HS-27A (cell line): ENCODE measurements at regions not wholly inside any gene's neighbourhood (a gene's known extent, or its start where the extent isn't known, plus 50 kb on each side); places are given as distances from the start of the nearest gene placed in this dataset.

Source experiments
- DNase-seq: peaks from one replicate; pipeline ENCODE4 v3.0.0-alpha.2; 2012; ENCODE audit warnings: low read depth, missing footprints

- DNase-seq = no peak
Measured at GRCh38 chr12:115758877-115759620, 518.4 kb downstream of the MED13L start.

DNA sequence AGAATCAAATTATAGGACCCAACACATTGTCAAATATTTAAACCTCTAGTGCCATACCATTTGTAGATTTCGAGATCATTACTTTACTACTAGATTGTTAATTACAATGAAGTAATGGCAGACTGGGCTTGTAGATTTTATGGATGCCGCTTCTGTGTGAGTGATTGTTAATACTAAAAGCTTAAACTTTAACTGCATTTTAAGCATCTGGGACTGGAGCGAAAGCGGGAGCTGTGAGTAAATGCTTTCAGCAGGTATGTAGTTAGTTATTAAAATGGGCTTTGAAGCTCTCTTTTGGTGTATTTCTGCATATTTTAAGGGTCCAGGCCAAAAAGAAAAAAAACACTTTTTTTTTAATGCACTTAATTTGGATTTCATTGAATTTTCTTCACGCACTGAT, 519.3 kb downstream of the MED13L start:
- no peak for DNase-seq

GRCh38 chr12:115756804-115757203, 520.7 kb downstream of the MED13L start:
- no peak for DNase-seq

- DNase-seq = no peak
Measured at GRCh38 chr12:115756271-115756670, 521.2 kb downstream of the MED13L start.

- DNase-seq = no peak
Measured at GRCh38 chr12:115755725-115756085, 521.8 kb downstream of the MED13L start.

- no peak for DNase-seq
Measured at GRCh38 chr12:115755061-115755724, 522.3 kb downstream of the MED13L start.

DNA sequence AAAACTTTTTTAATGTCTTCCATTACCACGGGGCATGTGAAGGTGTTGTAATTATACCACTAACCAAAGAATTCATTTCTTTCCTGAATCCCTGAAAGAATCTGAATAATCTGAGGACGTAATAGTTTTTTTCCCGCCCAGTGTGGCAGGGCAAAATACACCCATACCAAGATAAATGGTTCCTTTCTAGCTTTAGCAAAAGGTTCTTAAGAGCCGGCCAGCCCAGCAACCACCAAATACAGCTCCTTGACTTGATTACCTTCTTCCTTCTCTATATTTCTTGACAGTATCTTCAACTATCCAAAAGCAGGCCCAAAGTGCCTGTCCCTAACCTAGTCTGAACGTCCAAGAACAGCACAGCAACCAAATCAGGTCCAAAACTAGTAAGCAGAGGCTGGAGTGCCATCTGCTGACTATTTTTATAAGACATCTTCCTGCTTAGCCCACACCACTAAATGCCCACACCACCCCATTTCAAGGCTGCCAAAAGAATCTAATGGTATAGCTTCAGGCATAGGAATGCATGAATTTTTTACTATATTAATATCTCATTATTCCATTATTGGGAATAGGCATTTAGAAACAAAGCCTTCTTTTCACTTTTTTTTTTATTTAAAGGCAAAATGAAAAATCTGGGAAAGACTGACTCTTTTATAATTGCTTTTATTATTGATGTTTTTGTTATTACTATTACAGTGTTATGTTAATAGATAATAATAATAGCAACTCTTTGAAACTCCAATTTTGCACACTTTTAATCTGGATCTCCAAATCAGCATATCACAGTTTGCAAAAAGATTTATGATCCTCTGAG, 524.4 kb downstream of the MED13L start:
- DNase-seq = no peak

DNA sequence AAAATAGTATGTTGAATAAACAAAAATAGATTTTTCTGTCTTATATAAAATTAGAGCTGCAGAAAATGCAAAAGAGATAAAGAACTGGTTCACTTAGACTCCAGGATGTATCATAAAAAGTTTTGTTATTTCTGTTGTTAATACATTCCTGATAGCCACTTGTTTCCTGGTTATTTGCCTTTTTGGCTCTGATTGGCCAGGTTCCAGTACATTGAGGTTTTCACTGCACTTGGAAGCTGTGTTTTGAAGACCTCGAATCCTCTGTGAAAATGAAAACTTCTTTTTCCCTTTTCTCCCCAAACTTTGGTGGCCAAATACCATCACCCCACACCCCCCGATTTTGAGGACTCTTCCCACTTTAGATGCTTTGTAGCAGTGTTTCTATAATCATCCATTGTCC, 525.3 kb downstream of the MED13L start:
- no peak for DNase-seq

- DNase-seq = no peak
Measured at GRCh38 chr12:115750340-115750739, 527.2 kb downstream of the MED13L start.

GRCh38 chr12:115749071-115749841, 528.2 kb downstream of the MED13L start:
- no peak for DNase-seq

DNA sequence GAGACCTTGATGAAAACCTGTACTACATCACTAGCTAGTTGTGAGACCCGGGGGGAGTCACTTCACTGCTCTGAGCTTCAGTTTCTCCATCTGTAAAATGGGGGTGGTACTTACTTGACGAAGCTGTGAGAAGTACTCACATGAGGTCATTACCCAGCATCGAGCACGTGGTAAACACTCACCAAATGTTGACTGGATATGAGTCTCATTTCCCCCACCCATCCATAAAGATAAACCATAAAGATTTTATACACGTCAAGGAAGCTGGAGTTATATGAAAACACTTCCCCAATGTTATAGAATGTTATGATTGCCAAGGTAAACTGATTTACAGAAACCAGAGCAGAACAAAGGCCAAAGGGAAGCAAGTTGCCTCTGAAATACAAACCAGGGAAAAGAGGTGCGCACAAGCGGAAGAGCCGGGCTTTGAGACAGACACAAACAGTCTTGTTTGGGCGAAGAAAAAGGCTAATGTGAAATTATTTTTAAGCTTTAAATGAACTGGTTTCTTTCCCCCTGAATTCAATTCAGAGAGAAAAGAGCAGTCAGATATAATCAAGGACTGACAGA, 536.8 kb downstream of the MED13L start:
- DNase-seq = no peak

DNA sequence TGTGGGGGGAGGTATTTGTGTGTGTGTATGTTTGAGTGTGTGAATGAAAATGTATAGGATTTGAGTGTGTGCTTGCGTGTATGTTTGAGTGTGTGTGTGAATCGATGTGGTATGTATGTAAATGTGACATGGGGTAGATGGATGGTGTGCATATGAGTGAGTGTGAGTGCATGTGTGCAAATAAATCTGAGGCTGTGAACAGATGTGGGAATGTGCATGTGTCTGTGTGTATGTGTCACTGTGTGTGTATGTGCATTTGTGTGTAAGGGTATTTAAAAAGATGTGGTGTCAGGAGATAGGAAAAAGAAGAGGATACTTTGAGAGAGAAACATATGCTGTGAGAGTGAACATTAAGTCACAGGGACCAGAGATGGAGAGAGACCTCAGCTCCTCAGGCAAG, 539.6 kb downstream of the MED13L start:
- DNase-seq = no peak

DNA sequence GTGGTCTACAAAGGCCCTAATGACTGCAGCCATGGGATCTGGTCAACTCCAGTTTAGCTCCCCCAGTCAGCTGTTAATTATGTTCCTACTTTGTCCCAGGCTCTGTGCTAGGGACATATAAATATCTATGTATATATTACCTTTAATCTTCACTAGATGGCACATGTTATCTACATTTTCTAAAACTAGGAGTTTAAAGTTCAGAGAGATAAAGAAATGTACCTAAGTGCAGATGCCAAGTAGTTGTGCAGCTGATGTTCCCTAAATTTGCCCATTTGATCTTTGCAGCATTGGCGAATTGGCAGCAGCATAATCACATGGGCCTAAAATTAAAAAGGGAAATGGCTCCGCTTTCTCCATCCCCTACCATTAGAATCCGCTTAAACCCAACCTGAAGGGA, 541.1 kb downstream of the MED13L start:
- DNase-seq = no peak

DNA sequence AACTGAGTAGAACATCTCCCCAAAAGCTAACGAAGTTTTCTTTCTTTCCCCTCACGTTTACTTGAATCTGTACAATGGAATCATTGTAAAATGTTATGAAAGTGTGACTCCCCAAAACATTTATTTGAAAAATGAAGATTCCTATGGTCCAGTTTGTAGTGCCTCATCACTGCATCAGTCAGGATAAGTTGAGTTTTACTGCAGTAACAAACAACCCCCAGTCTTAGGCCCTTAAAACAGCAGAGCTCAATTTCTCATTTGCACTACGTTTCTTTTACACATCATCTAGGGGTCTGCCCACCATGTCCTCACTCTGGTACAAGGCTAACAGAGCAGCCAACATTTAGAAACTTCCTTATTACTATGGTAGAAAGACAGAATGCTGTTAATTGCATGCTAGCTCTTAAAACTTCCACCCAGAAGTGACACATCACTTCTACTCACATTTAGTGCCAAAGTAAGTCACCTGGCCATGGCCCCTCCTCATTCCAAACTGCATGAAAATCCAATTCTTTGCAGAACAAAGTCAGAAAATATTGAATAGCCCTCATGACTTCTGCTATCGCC, 546.4 kb downstream of the MED13L start:
- no peak for DNase-seq

DNA sequence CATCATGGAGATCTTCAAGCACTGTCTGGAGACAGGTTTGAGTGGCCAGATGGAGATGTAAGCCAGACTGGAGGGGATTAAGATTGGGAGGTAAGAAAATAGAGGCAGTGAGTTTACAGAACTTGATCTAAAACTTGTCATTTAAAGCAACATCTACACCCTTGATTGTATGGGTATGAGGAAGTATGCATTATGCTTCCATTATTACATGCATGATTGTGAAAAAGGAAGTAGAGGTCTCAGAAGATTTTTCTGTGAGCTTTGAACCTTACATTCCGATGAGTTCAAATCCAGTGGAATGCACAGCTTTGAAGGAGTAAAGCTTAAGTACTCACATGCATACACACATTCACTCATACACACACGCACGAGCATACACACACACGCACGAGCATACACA, 550.8 kb downstream of the MED13L start:
- no peak for DNase-seq

DNA sequence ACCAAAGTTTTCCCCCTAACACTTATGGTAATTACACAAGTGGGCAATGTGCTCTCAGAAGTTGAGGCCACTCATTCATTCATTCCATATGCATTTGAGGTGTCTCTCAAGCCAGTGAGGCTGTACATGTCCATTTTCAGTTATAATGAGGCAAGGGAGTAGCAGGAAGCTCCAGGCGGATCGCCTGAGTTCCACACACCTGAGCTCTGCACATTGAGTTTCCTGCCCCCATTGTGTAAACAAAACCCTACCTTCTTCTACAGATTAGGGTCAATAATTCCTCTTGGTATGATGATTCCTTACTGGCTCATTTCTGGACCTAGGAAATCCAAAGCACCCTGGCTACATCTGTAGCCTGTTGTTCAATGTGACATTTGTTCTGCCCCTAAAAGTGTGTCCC, 555.3 kb downstream of the MED13L start:
- no peak for DNase-seq

GRCh38 chr12:115716551-115716950, 560.9 kb downstream of the MED13L start:
- no peak for DNase-seq

- no peak for DNase-seq
Measured at GRCh38 chr12:115712676-115713075, 564.8 kb downstream of the MED13L start.

- no peak for DNase-seq
Measured at GRCh38 chr12:115710104-115710564, 567.4 kb downstream of the MED13L start.

GRCh38 chr12:115709540-115710011, 567.9 kb downstream of the MED13L start:
- DNase-seq = no peak

- DNase-seq = no peak
Measured at GRCh38 chr12:115708801-115709200, 568.7 kb downstream of the MED13L start.
